A673 (cell line): ENCODE measurements at regions not wholly inside any gene's neighbourhood (a gene's known extent, or its start where the extent isn't known, plus 50 kb on each side); places are given as distances from the start of the nearest gene placed in this dataset.

Experiments
- CTCF ChIP-seq: fragments of 300-800, 200-600 bp; sonication (generic); conservative IDR thresholded peaks from 2 replicates; pipeline ENCODE4 v1.5.1; 2017; ENCODE audit warnings: low read depth, mild to moderate bottlenecking, antibody characterized with exemption, low read length, moderate library complexity, mixed read lengths
- EZH2 ChIP-seq: fragments of 200-600 bp; sonication (generic); IDR thresholded peaks from 2 replicates; pipeline ENCODE4 v1.6.1; 2017; ENCODE audit warnings: borderline replicate concordance, low read depth, mild to moderate bottlenecking, mixed read lengths, antibody characterized with exemption, low read length; ENCODE audit not compliant: poor library complexity, severe bottlenecking

GRCh38 chr22:48523091-48523490, 1304.6 kb downstream of the BRD1 start:
- TF ChIP-seq CTCF (no peak), EZH2 (no peak)
